Panc1 (cell line): ENCODE measurements at regions not wholly inside any gene's neighbourhood (a gene's known extent, or its start where the extent isn't known, plus 50 kb on each side); places are given as distances from the start of the nearest gene placed in this dataset.

ENCODE experiments used
- ATAC-seq: fragments of 200-7000 bp; cut with Tn5 transposase; 2 replicates; pipeline ENCODE4 v1.9.1; 2020; ENCODE audit warnings: mild to moderate bottlenecking, moderate library complexity
- BruUV-seq: library from RNA; stranded (reverse); fragments of 400-500 nt; replicated peaks from 2 replicates; lab custom pipeline; 2021; lab: Mats Ljungman, UMichigan
- CTCF ChIA-PET: fragments of 300-600 bp; sonication (Branson Sonifier 250); formaldehyde crosslinking; loops from one replicate; lab custom pipeline; 2022; ENCODE audit warnings: antibody characterized with exemption; lab: Charles Lee
- POLR2A ChIA-PET: fragments of 300-600 bp; sonication (Branson Sonifier 250); formaldehyde crosslinking; loops from one replicate; lab custom pipeline; 2022; ENCODE audit warnings: antibody characterized with exemption; lab: Charles Lee
- DNase-seq: peaks from one replicate; pipeline ENCODE4 v3.0.0-alpha.2; 2010; ENCODE audit warnings: low read depth, low spot score
- H3K27ac ChIP-seq: 2 replicates; pipeline ENCODE4 v1.5.1; 2011; ENCODE audit warnings: mild to moderate bottlenecking, low read length, inconsistent platforms
- H3K27me3 ChIP-seq: fragments of 200-500 bp; sonication (Bioruptor generic); 2 replicates; pipeline ENCODE4 v1.6.0; 2014; ENCODE audit warnings: low read length, inconsistent platforms; ENCODE audit not compliant: control insufficient read depth, insufficient read depth
- H3K36me3 ChIP-seq: fragments of 200-500 bp; sonication (Bioruptor generic); 2 replicates; pipeline ENCODE4 v1.5.1; 2014; ENCODE audit warnings: inconsistent platforms, mild to moderate bottlenecking, low read length, moderate library complexity; ENCODE audit not compliant: control insufficient read depth, insufficient read depth
- H3K4me1 ChIP-seq: 2 replicates; pipeline ENCODE4 v1.5.1; 2011; ENCODE audit warnings: inconsistent platforms, mild to moderate bottlenecking, low read length, moderate library complexity; ENCODE audit not compliant: control insufficient read depth, insufficient read depth
- H3K4me3 ChIP-seq, 2 experiments: 2 replicates each; pipeline ENCODE4 v1.5.1; 2011 to 2012; ENCODE audit warnings: low read depth in 2 of 2, low read length in 2 of 2, mild to moderate bottlenecking in 2 of 2, inconsistent platforms in 1 of 2, moderate library complexity in 1 of 2
- H3K9me3 ChIP-seq: fragments of 200-500 bp; sonication (Bioruptor generic); 2 replicates; pipeline ENCODE4 v1.5.1; 2014; ENCODE audit warnings: low read depth, mild to moderate bottlenecking, inconsistent platforms, low read length, moderate library complexity; ENCODE audit not compliant: control insufficient read depth, insufficient read depth
- CTCF ChIP-seq: fragments of 450-650 bp; IDR thresholded peaks from 2 replicates; pipeline ENCODE4 v1.5.1; 2017; ENCODE audit warnings: mild to moderate bottlenecking
- POLR2AphosphoS5 ChIP-seq: IDR thresholded peaks from 2 replicates; pipeline ENCODE4 v1.6.1; 2012; ENCODE audit warnings: mild to moderate bottlenecking, low read depth, low read length, moderate library complexity
- REST ChIP-seq, 2 experiments: IDR thresholded peaks; 2 replicates each; pipeline ENCODE4 v1.6.1; 2011 to 2012; ENCODE audit warnings: low read depth in 2 of 2, control low read depth in 1 of 2, low read length in 1 of 2, mild to moderate bottlenecking in 1 of 2, moderate library complexity in 1 of 2; ENCODE audit not compliant: insufficient read depth in 1 of 2
- SIN3A ChIP-seq: IDR thresholded peaks from 2 replicates; pipeline ENCODE4 v1.6.1; 2012; ENCODE audit warnings: low read depth, mild to moderate bottlenecking, low read length, moderate library complexity, borderline replicate concordance; ENCODE audit not compliant: insufficient read depth
- TCF7L2 ChIP-seq: IDR thresholded peaks from 2 replicates; pipeline ENCODE4 v1.6.1; 2011; ENCODE audit warnings: mild to moderate bottlenecking, low read depth, low read length, inconsistent platforms
- in situ Hi-C: cut with HindIII; loops from 2 replicates; pipeline ENCODE4 v1.10.0; 2016; ENCODE audit warnings: low sequenced_read_pairs, low pct_unique_long_range_greater_than_20kb
- intact Hi-C: fragments of 100-400 bp; cut with micrococcal nuclease; formaldehyde crosslinking; loops from one replicate; pipeline ENCODE4 v1.10.0; 2022; ENCODE audit not compliant: unreplicated experiment

DNA sequence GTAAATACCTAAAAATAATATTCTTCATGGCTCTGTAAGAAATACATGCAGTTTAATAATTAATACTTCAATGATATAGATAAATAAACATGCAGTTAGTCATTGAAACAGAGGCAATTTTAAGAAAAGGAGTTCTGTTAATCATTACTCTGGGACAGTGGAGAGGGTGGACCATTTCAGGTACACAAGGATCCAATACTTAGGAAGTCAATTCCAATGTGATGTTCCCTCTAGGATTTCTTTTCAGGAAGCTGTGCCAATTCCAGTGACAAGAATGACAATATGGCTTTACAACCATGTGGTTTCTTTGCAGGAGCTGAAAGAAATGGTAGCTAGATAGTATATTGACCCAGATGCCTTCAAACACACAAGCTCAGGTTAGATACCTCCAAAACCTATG is 175.8 kb upstream of the NETO1 start:
- no peak for DNase-seq
- TF ChIP-seq SIN3A (no peak), REST (IDR thresholded peaks at IDR 0.05; ENCODE audit: insufficient read depth in 1 of 2, low read depth in 2 of 2, low read length in 1 of 2) (no peak), POLR2AphosphoS5 (no peak), TCF7L2 (no peak), CTCF (no peak)
- H3K9me3 ChIP-seq, result no peaks in the 10 kb centered on the region
- no peaks in the 10 kb centered on the region for H3K36me3 ChIP-seq
- POLR2A ChIA-PET, result no interaction called here
- ATAC-seq, result no peak
- H3K4me3 ChIP-seq, result no peak overlapping the region
- BruUV-seq, result no TSS peak
- in situ Hi-C loops (no loop called here), intact Hi-C loops (no loop called here)
- H3K27me3 ChIP-seq, result no peaks in the 10 kb centered on the region
- CTCF ChIA-PET, result no interaction called here
- no peaks in the 10 kb centered on the region for H3K4me1 ChIP-seq
- H3K27ac ChIP-seq, result no peak overlapping the region

DNA sequence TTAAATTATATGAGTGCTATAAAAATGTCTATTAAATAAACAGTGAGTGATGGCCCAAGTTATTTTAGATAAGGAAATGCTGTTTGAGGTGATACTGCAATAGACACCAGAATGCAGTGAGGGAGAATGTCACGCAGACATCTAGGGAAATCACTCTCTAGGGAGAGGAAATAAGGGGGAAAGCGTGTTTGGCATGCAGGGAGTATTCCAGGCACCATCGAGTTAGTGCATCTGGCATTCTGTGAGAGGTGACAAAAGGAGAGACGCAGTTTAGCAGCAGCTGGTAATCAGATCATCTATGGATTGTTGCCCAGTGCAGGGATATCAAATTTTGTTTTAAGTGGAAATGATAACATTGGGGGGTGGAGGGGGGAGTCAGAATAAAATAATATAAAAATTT is 175.4 kb upstream of the NETO1 start:
- in situ Hi-C loops, result no loop called here
- ChIA-PET CTCF (no interaction called here), POLR2A (no interaction called here)
- H3K27me3 ChIP-seq, result no peaks in the 10 kb centered on the region
- no peak for ATAC-seq
- no peak overlapping the region for H3K27ac ChIP-seq
- no peaks in the 10 kb centered on the region for H3K9me3 ChIP-seq
- no peaks in the 10 kb centered on the region for H3K4me1 ChIP-seq
- intact Hi-C loops, result no loop called here
- TF ChIP-seq REST (IDR thresholded peaks at IDR 0.05; ENCODE audit: insufficient read depth in 1 of 2, low read depth in 2 of 2, low read length in 1 of 2) (no peak), CTCF (no peak), TCF7L2 (no peak), POLR2AphosphoS5 (no peak), SIN3A (no peak)
- H3K4me3 ChIP-seq, result no peak overlapping the region
- no peak for DNase-seq
- H3K36me3 ChIP-seq, result no peaks in the 10 kb centered on the region
- BruUV-seq, result no TSS peak
